ENCODE measurements at regions not wholly inside any gene's neighbourhood (a gene's known extent, or its start where the extent isn't known, plus 50 kb on each side); places are given as distances from the start of the nearest gene placed in this dataset.

- DNase-seq (ENCODE audit: low read depth in 2 of 2), result no peak
These were observed 138.1 kb upstream of the ZNF236 start for GRCh38 chr18:76684265-76684664.

GRCh38 chr18:76679945-76680344 is 142.4 kb upstream of the ZNF236 start:
- no peak for DNase-seq (ENCODE audit: low read depth in 2 of 2)

GRCh38 chr18:76679259-76679658 is 143.1 kb upstream of the ZNF236 start:
- no peak for DNase-seq (ENCODE audit: low read depth in 2 of 2)

- no peak for DNase-seq (ENCODE audit: low read depth in 2 of 2)
These were observed 144.1 kb upstream of the ZNF236 start for GRCh38 chr18:76678248-76678647.

GRCh38 chr18:76674596-76674995 is 147.8 kb upstream of the ZNF236 start:
- DNase-seq (ENCODE audit: low read depth in 2 of 2), result no peak

GRCh38 chr18:76673281-76674185 is 148.8 kb upstream of the ZNF236 start:
- no peak for DNase-seq (ENCODE audit: low read depth in 2 of 2)

GRCh38 chr18:76672627-76673026 is 149.7 kb upstream of the ZNF236 start:
- DNase-seq (ENCODE audit: low read depth in 2 of 2), result peak; percentile 17 to 21

- DNase-seq (ENCODE audit: low read depth in 2 of 2), result no peak
These were observed 151.6 kb upstream of the ZNF236 start for GRCh38 chr18:76670564-76671288.

- DNase-seq (ENCODE audit: low read depth in 2 of 2), result no peak
These were observed 153.8 kb upstream of the ZNF236 start for GRCh38 chr18:76668546-76668945.

GRCh38 chr18:76668119-76668518 is 154.2 kb upstream of the ZNF236 start:
- no peak for DNase-seq (ENCODE audit: low read depth in 2 of 2)

- no peak for DNase-seq (ENCODE audit: low read depth in 2 of 2)
These were observed 154.8 kb upstream of the ZNF236 start for GRCh38 chr18:76667603-76668002.

- no peak for DNase-seq (ENCODE audit: low read depth in 2 of 2)
These were observed 159.7 kb upstream of the ZNF236 start for GRCh38 chr18:76662626-76663025.

- DNase-seq (ENCODE audit: low read depth in 2 of 2), result no peak
These were observed 161.7 kb upstream of the ZNF236 start for GRCh38 chr18:76660571-76661192.

GRCh38 chr18:76658627-76659026 is 163.6 kb upstream of the ZNF516 start:
- DNase-seq (ENCODE audit: low read depth in 2 of 2), result no peak

- no peak for DNase-seq (ENCODE audit: low read depth in 2 of 2)
These were observed 162.9 kb upstream of the ZNF516 start for GRCh38 chr18:76657911-76658470.

- DNase-seq (ENCODE audit: low read depth in 2 of 2), result peak in 1 of 2 experiments; percentile 2
These were observed 162.1 kb upstream of the ZNF516 start for GRCh38 chr18:76656925-76657827.

- peak; percentile 21 to 24 for DNase-seq (ENCODE audit: low read depth in 2 of 2)
These were observed 159.5 kb upstream of the ZNF516 start for GRCh38 chr18:76654577-76654976.

- no peak for DNase-seq (ENCODE audit: low read depth in 2 of 2)
These were observed 152.3 kb upstream of the ZNF516 start for GRCh38 chr18:76647322-76647721.

- DNase-seq (ENCODE audit: low read depth in 2 of 2), result no peak
These were observed 149.5 kb upstream of the ZNF516 start for GRCh38 chr18:76644580-76644979.

GRCh38 chr18:76643996-76644395 is 149.0 kb upstream of the ZNF516 start:
- DNase-seq (ENCODE audit: low read depth in 2 of 2), result no peak

GRCh38 chr18:76643199-76643598 is 148.2 kb upstream of the ZNF516 start:
- no peak for DNase-seq (ENCODE audit: low read depth in 2 of 2)
